Testis (tissue), 2 donors: ENCODE measurements at regions not wholly inside any gene's neighbourhood (a gene's known extent, or its start where the extent isn't known, plus 50 kb on each side); places are given as distances from the start of the nearest gene placed in this dataset.

Experiments used
- POLR2A ChIP-seq: fragments of 450-650 bp; IDR thresholded peaks from one replicate; pipeline ENCODE4 v1.6.1; 2017; ENCODE audit warnings: antibody characterized with exemption, mild to moderate bottlenecking, moderate library complexity
- TF ChIP-seq, protein P1 (sequence below), 3 experiments: fragments of 450-650 bp in 2 of 3; fragments of 200-600 bp in 1 of 3; sonication (generic) in 1 of 3; IDR thresholded peaks; one replicate each; pipeline ENCODE4 v1.5.1; 2016 to 2019; ENCODE audit warnings: antibody characterized with exemption in 3 of 3, mild to moderate bottlenecking in 2 of 3, moderate library complexity in 1 of 3

DNA sequence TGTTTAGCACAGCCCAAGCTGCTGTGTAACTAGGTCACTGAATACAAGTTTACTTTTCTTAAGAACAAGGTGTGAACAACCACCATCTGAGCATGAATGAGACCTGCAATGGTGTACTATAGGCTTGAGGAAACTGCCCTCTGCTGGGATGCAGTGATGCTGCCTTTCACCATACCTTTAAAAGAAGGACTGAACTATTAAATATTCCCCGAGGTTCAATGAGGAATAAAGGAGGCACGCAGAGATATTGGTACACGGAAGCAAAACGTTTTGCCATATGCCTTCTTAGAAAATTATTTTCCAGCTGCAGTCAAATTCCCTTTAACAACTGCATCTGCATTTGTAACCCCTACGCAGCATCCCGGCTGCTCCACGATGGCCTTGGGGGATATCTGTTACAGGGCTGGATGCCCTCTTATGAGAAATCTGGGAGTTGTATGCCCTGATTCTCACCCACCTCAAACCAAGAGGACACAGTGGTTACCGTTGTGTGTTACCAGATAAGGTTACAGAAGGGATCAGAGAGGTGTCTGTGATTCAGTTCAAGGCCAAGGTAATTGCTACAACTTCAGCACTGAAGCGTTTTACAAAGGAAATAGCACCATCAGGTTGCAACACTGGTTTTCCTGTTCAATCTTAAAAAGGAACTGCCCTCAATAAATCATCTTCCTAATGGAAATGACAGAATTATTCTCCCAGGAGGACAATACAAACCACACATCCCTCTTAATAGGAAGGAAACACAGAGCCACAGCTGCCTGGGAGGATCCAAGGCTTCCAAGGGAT is 470.5 kb downstream of the LTN1 start:
- TF ChIP-seq, protein P1, sequence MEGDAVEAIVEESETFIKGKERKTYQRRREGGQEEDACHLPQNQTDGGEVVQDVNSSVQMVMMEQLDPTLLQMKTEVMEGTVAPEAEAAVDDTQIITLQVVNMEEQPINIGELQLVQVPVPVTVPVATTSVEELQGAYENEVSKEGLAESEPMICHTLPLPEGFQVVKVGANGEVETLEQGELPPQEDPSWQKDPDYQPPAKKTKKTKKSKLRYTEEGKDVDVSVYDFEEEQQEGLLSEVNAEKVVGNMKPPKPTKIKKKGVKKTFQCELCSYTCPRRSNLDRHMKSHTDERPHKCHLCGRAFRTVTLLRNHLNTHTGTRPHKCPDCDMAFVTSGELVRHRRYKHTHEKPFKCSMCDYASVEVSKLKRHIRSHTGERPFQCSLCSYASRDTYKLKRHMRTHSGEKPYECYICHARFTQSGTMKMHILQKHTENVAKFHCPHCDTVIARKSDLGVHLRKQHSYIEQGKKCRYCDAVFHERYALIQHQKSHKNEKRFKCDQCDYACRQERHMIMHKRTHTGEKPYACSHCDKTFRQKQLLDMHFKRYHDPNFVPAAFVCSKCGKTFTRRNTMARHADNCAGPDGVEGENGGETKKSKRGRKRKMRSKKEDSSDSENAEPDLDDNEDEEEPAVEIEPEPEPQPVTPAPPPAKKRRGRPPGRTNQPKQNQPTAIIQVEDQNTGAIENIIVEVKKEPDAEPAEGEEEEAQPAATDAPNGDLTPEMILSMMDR (IDR thresholded peaks at IDR 0.05), result no peak
- TF ChIP-seq POLR2A, result no peak
